ENCODE measurements at regions not wholly inside any gene's neighbourhood (a gene's known extent, or its start where the extent isn't known, plus 50 kb on each side); places are given as distances from the start of the nearest gene placed in this dataset.
A peak's percentile ranks its signal among the peaks of the same experiment; 100 is the strongest.
"Not testable (repeated sequence)": the region's sequence is repeated elsewhere in the genome, so short reads cannot be mapped to it uniquely, and the experiment has no call there.

DNA sequence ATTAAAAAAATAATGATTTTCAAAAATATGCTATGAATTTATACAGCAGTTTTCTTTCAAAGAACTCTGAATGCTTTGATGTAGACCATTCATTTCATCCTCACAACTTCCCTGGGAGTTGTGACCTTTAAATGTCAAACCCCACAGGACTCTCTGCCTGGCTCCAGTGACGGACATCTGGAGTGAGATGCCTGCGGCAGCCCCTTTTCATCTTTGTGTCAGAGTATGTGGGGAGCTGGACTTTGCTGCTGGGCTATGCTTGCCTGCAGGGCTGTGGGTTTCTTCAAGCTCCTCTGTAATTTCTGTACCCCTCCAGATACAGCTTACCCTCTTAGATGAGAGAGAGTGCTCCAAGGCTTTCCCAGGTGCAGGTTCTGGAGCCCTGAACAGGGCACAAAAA, 70.6 kb upstream of the RASGRP1 start:
- TF ChIP-seq ZNF274 (IDR thresholded peaks at IDR 0.05; ENCODE audit: low read depth, low read length) = no peak
- H3K4me3 ChIP-seq (ENCODE audit: low read length) = no peak overlapping the region

DNA sequence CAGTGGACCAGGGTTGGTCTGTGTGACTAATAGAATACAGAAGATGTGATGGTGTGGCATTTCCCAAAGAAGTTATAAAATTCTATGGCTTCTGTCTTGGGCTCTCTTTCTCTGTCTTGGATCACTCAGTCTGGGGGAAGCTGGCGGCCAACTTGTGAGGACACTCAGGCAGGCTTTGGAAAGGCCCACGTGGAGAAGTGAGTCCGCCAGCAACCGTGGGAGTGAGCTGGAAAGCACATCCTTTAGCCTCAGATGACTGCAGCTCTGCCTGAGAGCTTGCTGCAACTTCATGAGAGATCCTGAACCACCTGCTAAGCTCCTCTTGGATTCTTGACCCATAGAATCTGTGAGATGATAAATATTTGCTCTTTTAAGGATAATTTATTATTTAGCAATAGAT, 72.0 kb upstream of the RASGRP1 start:
- no peak for TF ChIP-seq ZNF274 (IDR thresholded peaks at IDR 0.05; ENCODE audit: low read depth, low read length)
- H3K4me3 ChIP-seq (ENCODE audit: low read length) = no peak overlapping the region

DNA sequence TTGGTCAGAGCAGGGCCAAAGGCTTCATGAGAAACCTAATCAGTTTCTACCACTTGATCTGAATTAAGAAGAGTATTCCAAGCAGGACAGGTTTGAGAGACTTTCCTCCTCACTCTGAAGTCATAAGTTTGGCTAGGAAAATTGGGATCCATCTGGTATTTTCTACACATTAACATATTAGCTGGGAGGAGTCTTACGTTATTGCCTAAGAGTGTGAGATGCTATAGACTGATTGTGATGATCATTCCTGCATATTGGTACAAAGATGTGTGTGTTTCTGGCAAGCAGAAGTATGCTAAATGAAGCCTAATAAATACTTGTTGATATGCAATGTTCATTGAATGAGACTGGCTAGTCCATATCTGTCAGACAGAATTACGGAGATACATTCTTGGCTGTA, 73.5 kb upstream of the RASGRP1 start:
- no peak for TF ChIP-seq ZNF274 (IDR thresholded peaks at IDR 0.05; ENCODE audit: low read depth, low read length)
- H3K4me3 ChIP-seq (ENCODE audit: low read length) = no peak overlapping the region

DNA sequence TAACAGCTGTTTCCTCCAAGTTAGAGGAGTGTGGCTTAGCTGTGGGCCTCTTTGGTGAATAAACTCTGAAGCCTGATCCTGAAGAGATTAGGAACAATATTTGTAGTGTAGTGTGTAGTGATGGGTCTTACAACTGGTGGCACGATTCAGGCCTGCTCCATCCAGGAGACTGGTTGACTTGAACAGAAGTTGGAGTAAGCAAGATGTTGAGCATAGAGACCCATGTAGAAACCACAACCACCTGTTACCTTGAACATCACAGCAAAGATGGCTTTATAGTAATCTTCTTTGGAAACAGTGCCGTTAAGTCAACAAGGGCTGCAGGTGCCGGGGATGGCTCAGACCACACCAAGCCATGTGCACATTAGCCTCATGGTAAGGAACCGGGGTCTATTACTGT, 74.2 kb upstream of the RASGRP1 start:
- H3K4me3 ChIP-seq (ENCODE audit: low read length) = no peak overlapping the region

DNA sequence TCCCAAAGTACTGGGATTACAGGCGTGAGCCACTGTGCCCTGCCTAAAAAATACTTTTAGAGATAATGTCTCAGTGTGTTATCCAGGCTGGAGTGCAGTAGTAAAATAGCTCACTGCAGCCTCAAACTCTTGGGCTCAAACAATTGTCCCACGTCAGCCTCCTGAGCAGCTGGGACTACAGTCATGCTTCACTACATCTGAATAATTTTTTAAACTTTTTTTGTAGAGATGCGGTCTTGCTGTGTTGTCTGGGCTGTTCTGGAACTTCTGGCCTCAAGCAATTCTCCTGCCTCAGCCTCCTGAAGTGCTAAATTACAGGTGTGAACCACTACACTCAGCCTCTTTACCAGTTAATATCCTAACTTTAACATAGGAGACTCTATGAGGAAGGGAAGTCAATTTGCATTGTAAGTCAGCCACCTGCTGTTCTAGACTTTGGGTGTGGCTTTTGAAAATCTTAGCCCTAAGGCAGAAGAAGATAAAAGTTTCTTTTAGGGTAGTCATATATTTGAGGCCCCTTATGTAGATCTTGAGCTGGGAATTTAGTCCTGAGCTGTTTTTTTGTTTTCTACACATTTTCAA, 78.2 kb upstream of the RASGRP1 start:
- H3K4me3 ChIP-seq (ENCODE audit: low read length) = no peak overlapping the region
- no peak for TF ChIP-seq ZNF274 (IDR thresholded peaks at IDR 0.05; ENCODE audit: low read depth, low read length)

More for the DNA sequence above, 74.2 kb upstream of the RASGRP1 start:
- no peak for TF ChIP-seq ZNF274 (IDR thresholded peaks at IDR 0.05; ENCODE audit: low read depth, low read length)

DNA sequence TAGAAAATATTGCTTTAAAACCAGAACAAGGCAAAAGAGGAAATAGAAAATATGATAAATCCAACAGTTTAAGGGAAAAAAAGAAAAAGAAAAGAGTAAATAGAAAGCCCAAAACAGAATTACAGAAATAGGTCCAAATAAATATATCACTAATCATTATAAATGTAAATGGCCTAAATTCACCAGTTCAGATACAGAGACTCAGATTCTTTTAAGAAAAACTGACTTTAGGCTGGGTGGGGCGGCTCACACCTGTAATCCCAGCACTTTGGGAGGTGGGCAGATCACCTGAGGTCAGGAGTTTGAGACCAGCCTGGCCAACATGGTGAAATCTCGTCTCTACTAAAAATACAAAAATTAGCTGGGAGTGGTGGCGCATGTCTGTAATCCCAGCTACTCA, 79.7 kb upstream of the RASGRP1 start:
- not testable (repeated sequence) for H3K4me3 ChIP-seq (ENCODE audit: low read length)

DNA sequence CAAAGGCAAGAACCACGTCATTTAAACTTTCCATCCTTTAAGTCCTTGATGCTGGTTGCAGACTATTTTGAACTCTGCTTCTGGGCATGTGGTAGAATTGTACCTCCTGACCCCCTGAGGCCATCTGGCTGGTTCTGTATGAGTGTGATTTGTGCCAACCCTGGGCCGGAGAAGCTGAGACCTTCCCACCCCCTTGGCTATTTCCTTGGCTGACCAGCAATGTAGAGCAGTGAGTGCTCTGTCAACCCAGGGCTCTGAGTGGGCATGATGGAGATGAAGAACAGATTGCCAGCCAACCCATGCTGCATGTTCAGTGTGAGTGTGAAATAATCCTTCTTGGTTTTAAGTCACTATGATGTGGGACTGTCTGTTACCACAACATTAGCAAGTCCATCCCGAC, 82.1 kb upstream of the RASGRP1 start:
- no peak for TF ChIP-seq ZNF274 (IDR thresholded peaks at IDR 0.05; ENCODE audit: low read depth, low read length)
- no peak overlapping the region for H3K4me3 ChIP-seq (ENCODE audit: low read length)

DNA sequence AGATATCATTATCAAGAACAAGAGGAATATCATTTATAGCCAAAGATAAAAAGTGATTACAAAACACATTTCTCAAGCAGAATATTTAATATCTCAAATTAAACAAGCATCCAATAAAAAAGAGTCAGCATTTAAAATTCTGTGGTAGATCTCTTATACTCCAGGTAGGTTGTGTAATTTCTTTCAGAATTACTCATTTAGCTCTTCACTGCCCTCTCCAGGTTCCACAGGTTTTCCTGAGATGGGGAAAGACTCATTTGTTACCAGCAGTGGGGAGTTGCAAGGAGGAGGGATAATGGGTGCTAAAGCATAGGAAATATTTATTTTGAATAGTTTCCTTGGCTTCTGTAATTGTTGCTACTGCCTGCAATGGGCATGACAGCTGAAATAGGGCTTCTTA, 83.1 kb upstream of the RASGRP1 start:
- TF ChIP-seq ZNF274 (IDR thresholded peaks at IDR 0.05; ENCODE audit: low read depth, low read length) = no peak
- no peak overlapping the region for H3K4me3 ChIP-seq (ENCODE audit: low read length)

DNA sequence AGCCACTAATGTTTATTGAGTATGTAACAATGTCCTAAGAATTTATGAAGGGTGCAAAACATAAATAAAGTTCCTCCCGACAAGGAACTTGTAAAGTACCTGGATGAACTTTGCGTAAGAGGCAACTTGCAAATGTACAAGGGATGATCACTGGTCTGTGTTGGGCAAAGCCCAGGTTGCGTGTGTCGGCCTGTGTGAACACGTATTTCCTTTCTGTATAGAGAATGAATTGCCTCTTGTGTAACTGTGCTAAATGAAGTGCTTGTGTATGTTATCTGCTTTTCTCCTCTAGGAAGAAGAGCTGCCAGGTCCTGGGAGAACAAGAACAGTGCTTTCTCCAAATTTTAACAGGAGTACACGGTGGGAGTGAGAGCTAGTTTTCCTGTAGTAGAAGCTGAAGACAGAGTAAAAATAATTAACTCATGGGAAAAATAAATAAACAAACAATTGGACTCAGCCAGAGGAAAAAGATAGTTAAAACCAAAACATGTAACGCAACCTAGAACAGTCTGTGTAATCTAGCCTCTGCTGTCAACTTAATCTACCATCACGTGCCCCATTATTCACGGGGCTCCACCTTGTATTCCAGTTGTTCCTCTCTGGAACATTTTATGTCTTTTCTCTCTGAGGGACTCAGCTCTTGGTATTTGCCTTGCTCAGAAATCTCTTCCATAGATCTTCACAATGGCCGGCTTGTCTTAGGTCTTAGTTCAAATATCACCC, 83.7 kb upstream of the RASGRP1 start:
- no peak for TF ChIP-seq ZNF274 (IDR thresholded peaks at IDR 0.05; ENCODE audit: low read depth, low read length)
- no peak overlapping the region for H3K4me3 ChIP-seq (ENCODE audit: low read length)

DNA sequence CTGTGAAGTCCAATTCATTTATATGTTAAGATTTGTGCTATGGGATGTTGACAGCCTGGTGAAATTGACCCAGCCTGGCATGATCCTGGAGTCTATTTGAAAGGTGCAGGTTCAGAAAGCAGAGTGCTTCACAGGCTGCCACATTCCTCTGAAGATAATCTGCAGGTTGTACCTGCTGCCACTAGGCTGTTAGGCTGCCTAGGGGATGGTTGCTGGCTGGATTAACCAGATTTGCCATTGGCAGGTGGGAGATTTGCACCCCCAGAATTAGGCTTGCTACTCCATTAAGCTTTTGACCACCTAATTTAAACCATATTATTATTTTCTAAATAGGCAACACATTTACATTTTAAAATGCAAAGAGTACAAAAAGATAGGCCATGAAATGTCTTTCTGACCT, 85.8 kb upstream of the RASGRP1 start:
- no peak overlapping the region for H3K4me3 ChIP-seq (ENCODE audit: low read length)
- no peak for TF ChIP-seq ZNF274 (IDR thresholded peaks at IDR 0.05; ENCODE audit: low read depth, low read length)

DNA sequence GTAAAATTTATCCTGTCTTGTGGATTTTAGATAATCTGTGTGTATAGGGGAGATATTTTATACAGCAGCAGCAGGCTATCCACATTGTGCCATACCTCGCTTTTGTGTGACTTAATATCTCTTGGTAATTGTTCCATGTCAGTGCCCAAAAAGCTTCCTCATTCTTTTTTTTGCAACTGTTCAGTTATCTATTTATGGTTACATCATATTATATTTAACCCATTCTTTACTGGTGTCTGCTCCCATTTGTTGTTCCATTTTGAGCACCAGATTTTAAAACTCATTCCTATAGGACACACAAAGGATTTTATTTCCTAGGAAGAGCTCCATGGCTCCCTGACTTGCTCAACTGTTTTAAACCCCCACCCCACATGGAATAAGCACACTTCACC, 86.3 kb upstream of the RASGRP1 start:
- TF ChIP-seq ZNF274 (IDR thresholded peaks at IDR 0.05; ENCODE audit: low read depth, low read length) = no peak
- peak overlapping the region; percentile 34; the same call in 1 of the 2 replicates for H3K4me3 ChIP-seq (ENCODE audit: low read length)

DNA sequence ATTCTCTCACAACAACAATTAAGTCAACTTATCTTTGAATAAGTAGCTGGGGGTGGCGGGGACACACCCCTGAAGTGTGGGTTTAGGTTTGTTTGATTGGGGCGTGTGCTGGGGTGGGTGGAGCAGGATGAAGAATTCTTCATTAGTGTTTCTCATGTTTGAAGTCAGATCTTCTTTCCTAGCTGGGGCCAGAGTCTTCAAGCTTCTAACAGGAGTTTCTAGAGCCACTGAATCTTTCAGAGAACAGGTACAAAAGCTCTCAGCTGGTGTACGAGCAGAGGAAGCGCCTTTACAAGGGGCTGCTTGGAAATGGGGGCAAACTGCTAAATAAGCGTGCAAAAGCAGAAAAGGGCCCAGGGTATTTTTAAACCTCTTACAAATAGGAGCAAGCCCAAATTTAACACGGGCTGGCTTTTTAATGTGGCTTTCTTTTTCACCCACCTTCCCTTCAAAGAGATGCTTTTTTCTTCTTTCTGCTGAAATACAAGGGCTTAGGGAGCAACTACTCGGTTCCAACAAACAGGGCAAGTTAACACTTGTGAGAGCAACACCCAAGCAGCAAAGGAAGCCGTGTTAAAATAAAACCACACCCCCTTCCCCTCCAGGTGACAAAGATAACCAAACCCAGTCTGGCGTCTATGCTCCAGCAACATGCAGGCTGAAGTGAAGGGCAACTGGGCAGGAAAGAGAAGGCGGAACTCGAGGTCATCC, 86.9 kb upstream of the RASGRP1 start:
- H3K4me3 ChIP-seq (ENCODE audit: low read length) = peak overlapping the region; percentile 34; the same call in 1 of the 2 replicates
- TF ChIP-seq ZNF274 (IDR thresholded peaks at IDR 0.05; ENCODE audit: low read depth, low read length) = no peak

DNA sequence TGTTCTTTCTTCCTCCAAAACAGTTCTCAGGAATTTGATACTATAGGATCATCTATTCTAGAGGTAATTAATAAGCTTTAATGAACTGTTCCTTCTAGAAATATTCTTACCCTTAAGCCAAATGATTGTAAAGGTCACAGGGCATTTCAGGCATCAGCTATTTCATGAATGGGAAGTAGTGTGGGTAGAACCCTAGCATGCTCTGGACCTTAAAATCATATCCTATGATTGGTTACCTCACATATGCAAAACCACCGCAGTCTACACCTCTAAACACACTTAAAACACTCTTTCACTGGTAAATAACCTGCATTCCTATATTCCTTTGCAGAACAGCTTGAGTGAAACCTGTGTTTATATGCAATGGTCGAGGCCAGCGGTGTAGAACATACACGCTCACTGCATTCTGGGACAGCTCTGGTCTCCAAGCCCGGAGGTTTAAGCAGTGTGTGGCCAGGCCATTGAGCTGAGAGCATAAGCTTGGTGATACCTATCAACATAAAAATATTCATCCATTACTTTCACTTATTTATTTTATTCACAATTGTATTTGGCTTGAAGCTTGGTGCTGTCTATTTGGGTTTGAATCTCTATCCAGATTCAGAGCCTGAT, 87.7 kb upstream of the RASGRP1 start:
- TF ChIP-seq ZNF274 (IDR thresholded peaks at IDR 0.05; ENCODE audit: low read depth, low read length) = no peak
- no peak overlapping the region; the same call in 1 of the 2 replicates for H3K4me3 ChIP-seq (ENCODE audit: low read length)

DNA sequence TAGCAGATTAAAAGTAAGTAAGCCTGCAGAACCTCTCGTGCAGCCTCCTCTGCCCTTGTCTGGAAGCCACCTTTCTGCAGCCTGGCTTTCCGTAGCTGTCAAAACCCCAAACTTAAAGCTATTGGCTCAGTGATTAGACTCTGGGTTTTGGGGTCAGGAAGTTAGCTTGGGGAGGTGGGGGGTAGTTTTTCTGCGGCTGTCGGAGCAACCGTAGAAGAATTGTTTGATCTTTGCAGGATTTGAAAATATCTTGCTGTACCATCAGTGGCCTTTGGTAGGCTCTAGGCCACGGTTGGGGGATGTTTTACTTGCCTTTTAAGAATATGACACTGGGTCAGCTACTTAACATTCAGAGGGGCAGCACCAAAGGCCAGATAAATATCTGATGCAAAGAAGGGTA, 88.4 kb upstream of the RASGRP1 start:
- no peak overlapping the region; the same call in 1 of the 2 replicates for H3K4me3 ChIP-seq (ENCODE audit: low read length)
- TF ChIP-seq ZNF274 (IDR thresholded peaks at IDR 0.05; ENCODE audit: low read depth, low read length) = no peak

DNA sequence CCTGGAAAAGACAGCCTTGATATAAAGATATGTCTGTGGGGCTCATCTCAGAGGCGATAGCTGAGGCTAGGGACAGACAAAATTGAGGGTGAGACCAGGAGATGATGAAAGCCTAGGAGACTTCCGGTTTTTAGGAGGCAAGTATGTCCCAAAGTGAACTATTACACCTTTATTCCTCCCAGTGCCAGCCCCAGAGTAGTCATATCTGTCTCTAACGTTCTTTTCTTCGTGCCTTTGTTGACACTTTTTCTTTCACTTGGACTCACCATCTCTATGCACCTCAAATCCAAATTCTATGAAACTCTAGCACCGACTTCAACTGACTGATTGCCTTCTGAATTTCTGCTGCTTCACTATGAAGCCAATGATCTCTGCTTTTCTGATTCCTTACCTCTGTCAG, 93.8 kb upstream of the RASGRP1 start:
- no peak for TF ChIP-seq ZNF274 (IDR thresholded peaks at IDR 0.05; ENCODE audit: low read depth, low read length)
- H3K4me3 ChIP-seq (ENCODE audit: low read length) = no peak overlapping the region
